RWPE1 (cell line): ENCODE measurements at regions not wholly inside any gene's neighbourhood (a gene's known extent, or its start where the extent isn't known, plus 50 kb on each side); places are given as distances from the start of the nearest gene placed in this dataset.
A peak's percentile ranks its signal among the peaks of the same experiment; 100 is the strongest.

Experiments used
- CTCF ChIA-PET: fragments of 350-600 bp; sonication (Branson Sonifier 250); formaldehyde crosslinking; extraction: SDS; loops from one replicate; lab custom pipeline; 2021; lab: Yijun Ruan, JAX
- POLR2A ChIA-PET: fragments of 400-600 bp; formaldehyde crosslinking; extraction: SDS; loops from one replicate; lab custom pipeline; 2020; ENCODE audit warnings: antibody characterized with exemption; ENCODE audit not compliant: low non-redundant PET; lab: Yijun Ruan, JAX
- DNase-seq: peaks from one replicate; pipeline ENCODE4 v3.0.0; 2012; ENCODE audit warnings: low spot score
- H3K27ac ChIP-seq: fragments of 450-650 bp; 2 replicates; pipeline ENCODE4 v1.5.1; 2017
- CTCF ChIP-seq: fragments of 450-650 bp; conservative IDR thresholded peaks from 2 replicates; pipeline ENCODE4 v1.5.1; 2017; ENCODE audit warnings: low read depth, mild to moderate bottlenecking

- ChIA-PET POLR2A (no interaction called here), CTCF (interaction anchor here (0.6 kb wide), 1 partner anchor 80 kb away, joined by 4 read pairs; no protein-coding TSS in a partner anchor)
- no peak for DNase-seq
- no peak for TF ChIP-seq CTCF
- H3K27ac ChIP-seq = no peak overlapping the region
Observed at GRCh38 chr2:64233376-64233922, 89.2 kb upstream of the PELI1 start.

GRCh38 chr2:64234150-64234549, 89.9 kb upstream of the PELI1 start:
- DNase-seq = no peak
- CTCF ChIA-PET = interaction anchor here (0.6 kb wide), 1 partner anchor 79 kb away, joined by 4 read pairs; no protein-coding TSS in a partner anchor
- no peak overlapping the region for H3K27ac ChIP-seq
- POLR2A ChIA-PET = no interaction called here
- no peak for TF ChIP-seq CTCF

GRCh38 chr2:64234785-64235184, 90.6 kb upstream of the PELI1 start:
- no peak for TF ChIP-seq CTCF
- ChIA-PET CTCF (interaction anchor here (0.7 kb wide), 1 partner anchor 21 kb away, joined by 3 read pairs; no protein-coding TSS in a partner anchor), POLR2A (no interaction called here)
- H3K27ac ChIP-seq = no peak overlapping the region
- DNase-seq = no peak

- CTCF ChIA-PET = interaction anchor here (1.1 kb wide), 1 partner anchor 204 kb away, joined by 3 read pairs; no protein-coding TSS in a partner anchor
- H3K27ac ChIP-seq = no peak overlapping the region
- DNase-seq = no peak
- TF ChIP-seq CTCF = no peak
- POLR2A ChIA-PET = no interaction called here
Observed at GRCh38 chr2:64237266-64237665, 93.0 kb upstream of the PELI1 start.

- ChIA-PET POLR2A (no interaction called here), CTCF (no interaction called here)
- DNase-seq = no peak
- no peak for TF ChIP-seq CTCF
- H3K27ac ChIP-seq = no peak overlapping the region
Observed at GRCh38 chr2:64238799-64239198, 94.6 kb upstream of the PELI1 start.

GRCh38 chr2:64243081-64244036, 99.1 kb upstream of the PELI1 start:
- no peak for DNase-seq
- CTCF ChIA-PET = interaction anchor here (0.6 to 1.0 kb wide), 2 partner anchors 194 to 488 kb away, joined by 3 read pairs; no protein-coding TSS in a partner anchor
- TF ChIP-seq CTCF = no peak
- POLR2A ChIA-PET = no interaction called here
- H3K27ac ChIP-seq = peak overlapping the region; percentile 77
